Hepatocyte (in vitro differentiated cells): ENCODE measurements at regions not wholly inside any gene's neighbourhood (a gene's known extent, or its start where the extent isn't known, plus 50 kb on each side); places are given as distances from the start of the nearest gene placed in this dataset.

Source experiments
- CTCF ChIP-seq: fragments of 200-600 bp; sonication (generic); IDR thresholded peaks from 2 replicates; pipeline ENCODE4 v1.5.1; 2016; ENCODE audit warnings: antibody characterized with exemption, mild to moderate bottlenecking; ENCODE audit not compliant: poor library complexity
- EZH2phosphoT487 ChIP-seq: fragments of 200-600 bp; sonication (generic); IDR thresholded peaks from one replicate; pipeline ENCODE4 v1.6.1; 2018; ENCODE audit warnings: antibody characterized with exemption, mild to moderate bottlenecking, low read depth, moderate library complexity; ENCODE audit not compliant: unreplicated experiment, severe bottlenecking

GRCh38 chr16:77645764-77646163 lies 76.5 kb upstream of the NUDT7 start:
- TF ChIP-seq CTCF (no peak), EZH2phosphoT487 (no peak)
